Natural killer cell (primary cell): ENCODE measurements at regions not wholly inside any gene's neighbourhood (a gene's known extent, or its start where the extent isn't known, plus 50 kb on each side); places are given as distances from the start of the nearest gene placed in this dataset.

Source experiments
- ATAC-seq, 3 donors: fragments of 150-1000 bp in 2 of 3; fragments of 200-7000 bp in 1 of 3; cut with Tn5 transposase; 1 replicate in 1 of 3; 2 replicates in 2 of 3; pipeline ENCODE4 v1.10.0; 2021; ENCODE audit warnings: mild to moderate bottlenecking in 2 of 3, moderate library complexity in 2 of 3
- DNase-seq, 2 donors: peaks; one replicate each; pipeline versions ENCODE4 v3.0.0 to v3.0.0-alpha.2; 2013 to 2021; ENCODE audit warnings: mixed read lengths in 1 of 2
- H3K27ac ChIP-seq: one replicate; pipeline ENCODE4 v1.5.1; 2013; ENCODE audit warnings: mild to moderate bottlenecking, low read length
- H3K27me3 ChIP-seq: one replicate; pipeline ENCODE4 v1.6.1; 2013; ENCODE audit warnings: low read length; ENCODE audit not compliant: control insufficient read depth, insufficient read depth
- H3K36me3 ChIP-seq: one replicate; pipeline ENCODE4 v1.6.1; 2013; ENCODE audit warnings: low read length; ENCODE audit not compliant: control insufficient read depth, insufficient read depth
- H3K4me1 ChIP-seq: one replicate; pipeline ENCODE4 v1.6.1; 2013; ENCODE audit warnings: low read length; ENCODE audit not compliant: control insufficient read depth, insufficient read depth
- H3K4me3 ChIP-seq: one replicate; pipeline ENCODE4 v1.5.1; 2013; ENCODE audit warnings: low read length
- H3K9me3 ChIP-seq: one replicate; pipeline ENCODE4 v1.6.1; 2013; ENCODE audit warnings: low read length; ENCODE audit not compliant: control insufficient read depth, insufficient read depth
- H3K27ac Mint-ChIP-seq, 2 donors: one replicate each; pipeline ENCODE4 v1.8.0; 2022; ENCODE audit warnings: mild to moderate bottlenecking in 2 of 2, mixed read lengths in 2 of 2, moderate library complexity in 1 of 2
- H3K27me3 Mint-ChIP-seq, 2 donors: one replicate each; pipeline ENCODE4 v1.8.0; 2022; ENCODE audit warnings: low read depth in 2 of 2, mixed read lengths in 2 of 2
- H3K36me3 Mint-ChIP-seq: one replicate; pipeline ENCODE4 v1.8.0; 2022; ENCODE audit warnings: mixed read lengths
- H3K4me1 Mint-ChIP-seq, 2 donors: one replicate each; pipeline ENCODE4 v1.8.0; 2022; ENCODE audit warnings: mixed read lengths in 2 of 2
- H3K4me3 Mint-ChIP-seq: one replicate; pipeline ENCODE4 v1.8.0; 2022; ENCODE audit warnings: mild to moderate bottlenecking, moderate library complexity, mixed read lengths
- H3K9me3 Mint-ChIP-seq, 2 donors: one replicate each; pipeline ENCODE4 v1.8.0; 2022; ENCODE audit warnings: mixed read lengths in 2 of 2
- CTCF ChIP-seq: fragments of 200-600 bp; IDR thresholded peaks from one replicate; pipeline ENCODE4 v1.8.0; 2022; ENCODE audit warnings: antibody characterized with exemption
- WGBS: methylation state at CpG from one replicate; pipeline ENCODE4 v1.1.7; 2013; ENCODE audit warnings: missing lambda C conversion rate; ENCODE audit not compliant: insufficient coverage; 5-methylcytosine and 5-hydroxymethylcytosine counted together
- intact Hi-C: fragments of 100-400 bp; cut with micrococcal nuclease; formaldehyde crosslinking; loops from one replicate; pipeline ENCODE4 v1.14.2; 2022

GRCh38 chr10:121417298-121417697 lies 180.9 kb downstream of the FGFR2 start:
- no peak for ATAC-seq

GRCh38 chr10:121418126-121418777 lies 180.0 kb downstream of the FGFR2 start:
- Mint-ChIP-seq H3K9me3 (no peaks in the 10 kb centered on the region), H3K36me3 (no peaks in the 10 kb centered on the region), H3K4me3 (no peak overlapping the region), H3K27ac (no peak overlapping the region), H3K4me1 (no peaks in the 10 kb centered on the region), H3K27me3 (no peaks in the 10 kb centered on the region)
- ATAC-seq (no peak), DNase-seq (no peak)
- no peak for TF ChIP-seq CTCF
- 65% methylated on average over 1 of the region's 1 CpG for WGBS
- intact Hi-C loops: no loop called here
- no peak overlapping the region for H3K4me3 ChIP-seq
- no peaks in the 10 kb centered on the region for H3K4me1 ChIP-seq
- no peaks in the 10 kb centered on the region for H3K9me3 ChIP-seq
- no peak overlapping the region for H3K27ac ChIP-seq
- H3K27me3 ChIP-seq: no peaks in the 10 kb centered on the region
- no peaks in the 10 kb centered on the region for H3K36me3 ChIP-seq

More at GRCh38 chr10:121417298-121417697, 180.9 kb downstream of the FGFR2 start:
- no peak for DNase-seq
- no peaks in the 10 kb centered on the region for H3K36me3 ChIP-seq
- H3K9me3 ChIP-seq: no peaks in the 10 kb centered on the region
- no peak overlapping the region for H3K4me3 Mint-ChIP-seq
- H3K4me1 Mint-ChIP-seq: no peaks in the 10 kb centered on the region
- 88% methylated on average over 2 of the region's 2 CpGs for WGBS
- no peaks in the 10 kb centered on the region for H3K27me3 Mint-ChIP-seq
- no peaks in the 10 kb centered on the region for H3K4me1 ChIP-seq
- TF ChIP-seq CTCF: no peak
- no peaks in the 10 kb centered on the region for H3K36me3 Mint-ChIP-seq
- no peak overlapping the region for H3K27ac Mint-ChIP-seq
- intact Hi-C loops: no loop called here
- no peaks in the 10 kb centered on the region for H3K27me3 ChIP-seq
- no peak overlapping the region for H3K27ac ChIP-seq
- no peaks in the 10 kb centered on the region for H3K9me3 Mint-ChIP-seq
- H3K4me3 ChIP-seq: no peak overlapping the region

GRCh38 chr10:121420006-121420405 lies 178.2 kb downstream of the FGFR2 start:
- WGBS: 84% methylated on average over 3 of the region's 3 CpGs
- no peaks in the 10 kb centered on the region for H3K4me1 ChIP-seq
- H3K9me3 ChIP-seq: no peaks in the 10 kb centered on the region
- H3K27me3 ChIP-seq: no peaks in the 10 kb centered on the region
- Mint-ChIP-seq H3K27me3 (no peaks in the 10 kb centered on the region), H3K9me3 (no peaks in the 10 kb centered on the region), H3K36me3 (no peaks in the 10 kb centered on the region), H3K27ac (no peak overlapping the region), H3K4me1 (no peaks in the 10 kb centered on the region), H3K4me3 (no peak overlapping the region)
- no peaks in the 10 kb centered on the region for H3K36me3 ChIP-seq
- intact Hi-C loops: no loop called here
- no peak overlapping the region for H3K27ac ChIP-seq
- H3K4me3 ChIP-seq: no peak overlapping the region
- DNase-seq (no peak), ATAC-seq (no peak)
- TF ChIP-seq CTCF: no peak

- no peaks in the 10 kb centered on the region for H3K27me3 ChIP-seq
- no peaks in the 10 kb centered on the region for H3K27me3 Mint-ChIP-seq
- no peaks in the 10 kb centered on the region for H3K36me3 ChIP-seq
- H3K4me3 Mint-ChIP-seq: no peak overlapping the region
- DNase-seq (no peak), ATAC-seq (no peak)
- intact Hi-C loops: no loop called here
- no peak overlapping the region for H3K27ac Mint-ChIP-seq
- H3K36me3 Mint-ChIP-seq: no peaks in the 10 kb centered on the region
- no peak overlapping the region for H3K4me3 ChIP-seq
- no peaks in the 10 kb centered on the region for H3K9me3 Mint-ChIP-seq
- no peak overlapping the region for H3K27ac ChIP-seq
- H3K4me1 Mint-ChIP-seq: no peaks in the 10 kb centered on the region
- TF ChIP-seq CTCF: no peak
- WGBS: 86% methylated on average over 7 of the region's 7 CpGs
- no peaks in the 10 kb centered on the region for H3K9me3 ChIP-seq
- no peaks in the 10 kb centered on the region for H3K4me1 ChIP-seq
Measured at GRCh38 chr10:121422096-121422495, 176.1 kb downstream of the FGFR2 start.
